CD4-positive, alpha-beta T cell (primary cell): ENCODE measurements at regions not wholly inside any gene's neighbourhood (a gene's known extent, or its start where the extent isn't known, plus 50 kb on each side); places are given as distances from the start of the nearest gene placed in this dataset.

Source experiments
- ATAC-seq: fragments of 200-7000 bp; cut with Tn5 transposase; one replicate; pipeline ENCODE4 v1.10.0; 2022; ENCODE audit warnings: mild to moderate bottlenecking; ENCODE audit not compliant: poor library complexity
- CTCF ChIA-PET: fragments of 350-600 bp; sonication (Branson Sonifier 250); formaldehyde crosslinking; loops from one replicate; lab custom pipeline; 2021; ENCODE audit warnings: antibody characterized with exemption, inconsistent platforms; lab: Charles Lee
- POLR2A ChIA-PET: fragments of 350-600 bp; sonication (Branson Sonifier 250); formaldehyde crosslinking; loops from one replicate; lab custom pipeline; 2021; ENCODE audit warnings: antibody characterized with exemption, inconsistent platforms; lab: Charles Lee
- DNase-seq, 14 experiments: peaks; one replicate each; pipeline ENCODE4 v3.0.0-alpha.2; 2013 to 2020; ENCODE audit warnings: mixed read lengths in 2 of 14
- H3K27ac ChIP-seq, 2 donors: one replicate each; pipeline versions ENCODE4 v1.5.1 to v1.7.0; 2013; ENCODE audit warnings: low read length in 2 of 2, low read depth in 1 of 2, mild to moderate bottlenecking in 1 of 2
- H3K27me3 ChIP-seq, 2 experiments: 1 replicate in 1 of 2; 2 replicates in 1 of 2; pipeline versions ENCODE4 v1.6.1 to v1.7.0; 2013; ENCODE audit warnings: low read length in 2 of 2, control low read depth in 1 of 2, mild to moderate bottlenecking in 1 of 2, moderate library complexity in 1 of 2; ENCODE audit not compliant: insufficient read depth in 2 of 2, control insufficient read depth in 1 of 2
- H3K36me3 ChIP-seq: one replicate; pipeline ENCODE4 v1.6.1; 2013; ENCODE audit warnings: low read length, control low read depth; ENCODE audit not compliant: insufficient read depth
- H3K4me1 ChIP-seq: one replicate; pipeline ENCODE4 v1.6.1; 2013; ENCODE audit warnings: low read length, control low read depth; ENCODE audit not compliant: insufficient read depth
- H3K4me3 ChIP-seq: one replicate; pipeline ENCODE4 v1.5.1; 2013; ENCODE audit warnings: mild to moderate bottlenecking, low read length, moderate library complexity
- H3K9me3 ChIP-seq, 2 experiments: 1 replicate in 1 of 2; 2 replicates in 1 of 2; pipeline versions ENCODE4 v1.6.1 to v1.7.0; 2013; ENCODE audit warnings: low read length in 2 of 2, mild to moderate bottlenecking in 2 of 2, control low read depth in 1 of 2, moderate library complexity in 1 of 2; ENCODE audit not compliant: control insufficient read depth in 1 of 2, insufficient read depth in 1 of 2
- H3K27ac Mint-ChIP-seq: one replicate; pipeline ENCODE4 v1.8.0; 2020; ENCODE audit warnings: mixed read lengths
- H3K27me3 Mint-ChIP-seq: one replicate; pipeline ENCODE4 v1.8.0; 2021; ENCODE audit warnings: mixed read lengths
- H3K36me3 Mint-ChIP-seq: one replicate; pipeline ENCODE4 v1.8.0; 2021; ENCODE audit warnings: low read depth, mixed read lengths
- H3K4me1 Mint-ChIP-seq: one replicate; pipeline ENCODE4 v1.8.0; 2021; ENCODE audit warnings: low read depth, mixed read lengths
- H3K4me3 Mint-ChIP-seq: one replicate; pipeline ENCODE4 v1.8.0; 2020; ENCODE audit warnings: mild to moderate bottlenecking, mixed read lengths
- H3K9me3 Mint-ChIP-seq: one replicate; pipeline ENCODE4 v1.8.0; 2020; ENCODE audit warnings: mixed read lengths
- intact Hi-C, 2 experiments: fragments of 100-400 bp; cut with DNase I in 1 of 2; cut with micrococcal nuclease in 1 of 2; formaldehyde crosslinking; loops; one replicate each; pipeline versions ENCODE4 v1.15.1 to v1.9.0; 2023 to 2025; cut with DNase I, micrococcal nuclease
- TF ChIP-seq, protein P1 (sequence below): fragments of 200-600 bp; IDR thresholded peaks from one replicate; pipeline ENCODE4 v1.8.0; 2022; ENCODE audit warnings: antibody characterized with exemption, mild to moderate bottlenecking

DNA sequence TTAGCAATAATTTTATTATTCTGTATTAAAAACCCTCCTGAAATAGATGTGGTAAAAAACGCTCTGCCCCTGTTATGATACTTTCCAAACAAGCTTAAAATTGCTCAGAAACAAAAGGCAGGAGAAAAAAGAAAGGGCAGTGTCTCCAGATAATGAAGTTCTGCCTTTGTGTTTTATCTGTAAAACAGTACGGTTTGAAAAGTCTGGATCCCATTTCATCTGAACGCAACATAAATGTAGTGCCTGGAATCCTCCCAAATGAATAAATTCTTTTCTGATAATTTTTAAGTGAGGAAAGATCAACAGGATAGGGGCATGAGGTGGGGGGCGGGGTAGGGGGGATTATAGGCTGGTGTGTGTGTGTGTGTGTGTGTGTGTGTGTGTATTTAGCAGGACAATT, 87.5 kb upstream of the SOX9 start:
- no peak overlapping the region for H3K4me3 ChIP-seq
- Mint-ChIP-seq H3K27ac (no peak overlapping the region), H3K36me3 (no peaks in the 10 kb centered on the region), H3K4me3 (no peak overlapping the region), H3K9me3 (no peaks in the 10 kb centered on the region), H3K4me1 (peaks cover 25% of the 10 kb centered on the region), H3K27me3 (peaks cover 20% of the 10 kb centered on the region)
- POLR2A ChIA-PET = no interaction called here
- CTCF ChIA-PET = no interaction called here
- no peak for ATAC-seq
- intact Hi-C loops = no loop called here
- no peaks in the 10 kb centered on the region for H3K27me3 ChIP-seq
- no peak overlapping the region for H3K27ac ChIP-seq
- TF ChIP-seq, protein P1, sequence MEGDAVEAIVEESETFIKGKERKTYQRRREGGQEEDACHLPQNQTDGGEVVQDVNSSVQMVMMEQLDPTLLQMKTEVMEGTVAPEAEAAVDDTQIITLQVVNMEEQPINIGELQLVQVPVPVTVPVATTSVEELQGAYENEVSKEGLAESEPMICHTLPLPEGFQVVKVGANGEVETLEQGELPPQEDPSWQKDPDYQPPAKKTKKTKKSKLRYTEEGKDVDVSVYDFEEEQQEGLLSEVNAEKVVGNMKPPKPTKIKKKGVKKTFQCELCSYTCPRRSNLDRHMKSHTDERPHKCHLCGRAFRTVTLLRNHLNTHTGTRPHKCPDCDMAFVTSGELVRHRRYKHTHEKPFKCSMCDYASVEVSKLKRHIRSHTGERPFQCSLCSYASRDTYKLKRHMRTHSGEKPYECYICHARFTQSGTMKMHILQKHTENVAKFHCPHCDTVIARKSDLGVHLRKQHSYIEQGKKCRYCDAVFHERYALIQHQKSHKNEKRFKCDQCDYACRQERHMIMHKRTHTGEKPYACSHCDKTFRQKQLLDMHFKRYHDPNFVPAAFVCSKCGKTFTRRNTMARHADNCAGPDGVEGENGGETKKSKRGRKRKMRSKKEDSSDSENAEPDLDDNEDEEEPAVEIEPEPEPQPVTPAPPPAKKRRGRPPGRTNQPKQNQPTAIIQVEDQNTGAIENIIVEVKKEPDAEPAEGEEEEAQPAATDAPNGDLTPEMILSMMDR = no peak
- H3K36me3 ChIP-seq = no peaks in the 10 kb centered on the region
- peaks cover 3% of the 10 kb centered on the region for H3K4me1 ChIP-seq
- no peak for DNase-seq
- H3K9me3 ChIP-seq = no peaks in the 10 kb centered on the region

DNA sequence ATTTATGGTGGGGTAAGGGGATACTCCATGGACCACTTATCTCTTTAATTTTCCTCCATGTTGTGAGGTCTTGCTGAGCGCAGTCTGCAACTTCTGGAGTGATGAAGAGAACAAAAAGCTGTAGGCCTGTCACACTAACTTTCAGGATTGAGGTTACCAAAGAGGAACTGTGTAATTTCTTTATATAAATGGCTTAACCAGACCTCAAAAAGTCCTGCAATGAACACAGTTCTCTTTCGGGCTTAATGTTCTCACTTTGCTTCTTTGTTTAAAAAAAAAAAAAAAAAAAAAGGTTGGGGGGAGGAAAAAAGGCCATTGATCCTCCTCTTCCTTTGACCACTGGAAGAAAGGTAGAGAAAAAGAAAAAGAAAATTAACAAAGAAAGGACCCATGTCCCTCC, 86.8 kb upstream of the SOX9 start:
- H3K4me1 Mint-ChIP-seq = peaks cover 23% of the 10 kb centered on the region
- ATAC-seq = no peak
- ChIA-PET CTCF (no interaction called here), POLR2A (no interaction called here)
- no peaks in the 10 kb centered on the region for H3K9me3 ChIP-seq
- no peaks in the 10 kb centered on the region for H3K27me3 ChIP-seq
- DNase-seq = no peak
- no peak overlapping the region for H3K4me3 ChIP-seq
- peaks cover 3% of the 10 kb centered on the region for H3K4me1 ChIP-seq
- H3K9me3 Mint-ChIP-seq = no peaks in the 10 kb centered on the region
- H3K36me3 ChIP-seq = no peaks in the 10 kb centered on the region
- H3K27me3 Mint-ChIP-seq = peaks cover 15% of the 10 kb centered on the region
- no peak overlapping the region for H3K27ac ChIP-seq
- no peak overlapping the region for H3K27ac Mint-ChIP-seq
- no peak overlapping the region for H3K4me3 Mint-ChIP-seq
- TF ChIP-seq, protein P1 = no peak
- intact Hi-C loops = no loop called here
- H3K36me3 Mint-ChIP-seq = no peaks in the 10 kb centered on the region

DNA sequence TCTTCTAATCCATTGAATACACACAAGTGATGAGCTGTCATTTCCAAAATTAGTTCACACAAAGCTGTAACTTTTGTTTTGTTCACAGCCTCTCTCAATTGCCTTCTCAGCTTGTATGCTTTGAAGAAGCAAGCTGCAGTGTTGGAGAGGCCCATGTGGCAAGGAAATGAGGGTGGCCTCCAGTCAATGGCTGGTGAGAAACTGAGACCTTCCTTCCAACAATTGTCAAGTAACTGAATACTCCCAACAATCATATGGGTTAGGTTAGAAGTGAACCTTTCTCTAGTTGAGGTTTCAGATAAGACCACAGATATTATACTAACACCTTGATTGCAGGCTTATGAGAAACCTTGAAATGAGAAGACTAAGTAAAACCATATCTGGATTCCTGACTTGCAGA, 82.4 kb upstream of the SOX9 start:
- H3K27me3 Mint-ChIP-seq = peaks cover 4% of the 10 kb centered on the region
- POLR2A ChIA-PET = interaction anchor here (0.9 kb wide), 1 partner anchor 9 kb away, joined by 4 read pairs; no protein-coding TSS in a partner anchor
- CTCF ChIA-PET = no interaction called here
- no peaks in the 10 kb centered on the region for H3K36me3 Mint-ChIP-seq
- Histone ChIP-seq H3K4me3 (no peak overlapping the region), H3K4me1 (no peaks in the 10 kb centered on the region), H3K36me3 (no peaks in the 10 kb centered on the region), H3K27me3 (no peaks in the 10 kb centered on the region), H3K27ac (no peak overlapping the region), H3K9me3 (no peaks in the 10 kb centered on the region)
- no peak for ATAC-seq
- intact Hi-C loops = no loop called here
- DNase-seq = no peak
- H3K4me1 Mint-ChIP-seq = no peaks in the 10 kb centered on the region
- TF ChIP-seq, protein P1 = no peak
- H3K27ac Mint-ChIP-seq = no peak overlapping the region
- H3K9me3 Mint-ChIP-seq = no peaks in the 10 kb centered on the region
- no peak overlapping the region for H3K4me3 Mint-ChIP-seq
